HCT116 (cell line): ENCODE measurements at regions not wholly inside any gene's neighbourhood (a gene's known extent, or its start where the extent isn't known, plus 50 kb on each side); places are given as distances from the start of the nearest gene placed in this dataset.

Source experiments
- CTCF ChIP-seq, 3 experiments: fragments of 200-600 bp in 1 of 3; sonication (generic) in 1 of 3; IDR thresholded peaks in 2 of 3; conservative IDR thresholded peaks in 1 of 3; 2 replicates each; pipeline ENCODE4 v1.5.1; 2012 to 2017; ENCODE audit warnings: low read depth in 2 of 3, low read length in 2 of 3, antibody characterized with exemption in 1 of 3, borderline replicate concordance in 1 of 3, control low read depth in 1 of 3, mild to moderate bottlenecking in 1 of 3, mixed read lengths in 1 of 3, mixed run types in 1 of 3, moderate library complexity in 1 of 3; ENCODE audit not compliant: insufficient read depth in 1 of 3
- EZH2 ChIP-seq: fragments of 200-600 bp; sonication (generic); IDR thresholded peaks from 2 replicates; pipeline ENCODE4 v1.6.1; 2017; ENCODE audit warnings: antibody characterized with exemption, mixed run types
- POLR2AphosphoS5 ChIP-seq: IDR thresholded peaks from 2 replicates; pipeline ENCODE4 v1.6.1; 2011; ENCODE audit warnings: mild to moderate bottlenecking, low read depth, low read length, moderate library complexity
- TF ChIP-seq, protein P1 (sequence below): IDR thresholded peaks from 2 replicates; pipeline ENCODE4 v1.6.1; 2012; ENCODE audit warnings: low read depth

- no peak for TF ChIP-seq EZH2
- no peak for TF ChIP-seq CTCF (IDR thresholded peaks at IDR 0.05 in 2 of 3, conservative IDR thresholded peaks at IDR 0.05 in 1 of 3; ENCODE audit: borderline replicate concordance in 1 of 3, insufficient read depth in 1 of 3, low read depth in 2 of 3, low read length in 2 of 3)
- TF ChIP-seq, protein P1, sequence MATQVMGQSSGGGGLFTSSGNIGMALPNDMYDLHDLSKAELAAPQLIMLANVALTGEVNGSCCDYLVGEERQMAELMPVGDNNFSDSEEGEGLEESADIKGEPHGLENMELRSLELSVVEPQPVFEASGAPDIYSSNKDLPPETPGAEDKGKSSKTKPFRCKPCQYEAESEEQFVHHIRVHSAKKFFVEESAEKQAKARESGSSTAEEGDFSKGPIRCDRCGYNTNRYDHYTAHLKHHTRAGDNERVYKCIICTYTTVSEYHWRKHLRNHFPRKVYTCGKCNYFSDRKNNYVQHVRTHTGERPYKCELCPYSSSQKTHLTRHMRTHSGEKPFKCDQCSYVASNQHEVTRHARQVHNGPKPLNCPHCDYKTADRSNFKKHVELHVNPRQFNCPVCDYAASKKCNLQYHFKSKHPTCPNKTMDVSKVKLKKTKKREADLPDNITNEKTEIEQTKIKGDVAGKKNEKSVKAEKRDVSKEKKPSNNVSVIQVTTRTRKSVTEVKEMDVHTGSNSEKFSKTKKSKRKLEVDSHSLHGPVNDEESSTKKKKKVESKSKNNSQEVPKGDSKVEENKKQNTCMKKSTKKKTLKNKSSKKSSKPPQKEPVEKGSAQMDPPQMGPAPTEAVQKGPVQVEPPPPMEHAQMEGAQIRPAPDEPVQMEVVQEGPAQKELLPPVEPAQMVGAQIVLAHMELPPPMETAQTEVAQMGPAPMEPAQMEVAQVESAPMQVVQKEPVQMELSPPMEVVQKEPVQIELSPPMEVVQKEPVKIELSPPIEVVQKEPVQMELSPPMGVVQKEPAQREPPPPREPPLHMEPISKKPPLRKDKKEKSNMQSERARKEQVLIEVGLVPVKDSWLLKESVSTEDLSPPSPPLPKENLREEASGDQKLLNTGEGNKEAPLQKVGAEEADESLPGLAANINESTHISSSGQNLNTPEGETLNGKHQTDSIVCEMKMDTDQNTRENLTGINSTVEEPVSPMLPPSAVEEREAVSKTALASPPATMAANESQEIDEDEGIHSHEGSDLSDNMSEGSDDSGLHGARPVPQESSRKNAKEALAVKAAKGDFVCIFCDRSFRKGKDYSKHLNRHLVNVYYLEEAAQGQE: no peak
- no peak for TF ChIP-seq POLR2AphosphoS5
Observed at GRCh38 chr1:200243042-200243437, 166.8 kb downstream of the ZNF281 start.
